Peyer's patch (tissue), 4 donors: ENCODE measurements at regions not wholly inside any gene's neighbourhood (a gene's known extent, or its start where the extent isn't known, plus 50 kb on each side); places are given as distances from the start of the nearest gene placed in this dataset.

ENCODE experiments used
- DNase-seq, 3 donors: peaks; one replicate each; pipeline ENCODE4 v3.0.0-alpha.2; 2017 to 2019
- H3K27ac ChIP-seq, 4 donors: fragments of 200-600 bp; sonication (generic); one replicate each; pipeline ENCODE4 v1.5.1; 2016 to 2019
- H3K27me3 ChIP-seq, 2 donors: fragments of 200-600 bp; sonication (generic); one replicate each; pipeline ENCODE4 v1.5.1; 2019
- H3K36me3 ChIP-seq, 3 donors: fragments of 200-600 bp; sonication (generic); one replicate each; pipeline ENCODE4 v1.5.1; 2016 to 2019
- H3K4me1 ChIP-seq, 4 donors: fragments of 200-600 bp; sonication (generic); one replicate each; pipeline ENCODE4 v1.5.1; 2016 to 2019
- H3K4me3 ChIP-seq, 4 donors: fragments of 200-600 bp; sonication (generic); 1 replicate in 3 of 4; 2 replicates in 1 of 4; pipeline ENCODE4 v1.5.1; 2016 to 2019; ENCODE audit warnings: mild to moderate bottlenecking in 1 of 4
- H3K9me3 ChIP-seq, 4 donors: fragments of 200-600 bp; sonication (generic); one replicate each; pipeline ENCODE4 v1.5.1; 2016 to 2019; ENCODE audit warnings: mild to moderate bottlenecking in 1 of 4
- POLR2A ChIP-seq, 2 donors: fragments of 450-650 bp; IDR thresholded peaks; one replicate each; pipeline ENCODE4 v1.5.1; 2017; ENCODE audit warnings: antibody characterized with exemption in 2 of 2, mild to moderate bottlenecking in 2 of 2, moderate library complexity in 2 of 2
- TF ChIP-seq, protein P1 (sequence below), 6 experiments: fragments of 450-650 bp in 4 of 6; fragments of 200-600 bp in 2 of 6; sonication (generic) in 1 of 6; IDR thresholded peaks; one replicate each; pipeline ENCODE4 v1.5.1; 2017 to 2019; ENCODE audit warnings: antibody characterized with exemption in 6 of 6, mild to moderate bottlenecking in 3 of 6, moderate library complexity in 1 of 6

DNA sequence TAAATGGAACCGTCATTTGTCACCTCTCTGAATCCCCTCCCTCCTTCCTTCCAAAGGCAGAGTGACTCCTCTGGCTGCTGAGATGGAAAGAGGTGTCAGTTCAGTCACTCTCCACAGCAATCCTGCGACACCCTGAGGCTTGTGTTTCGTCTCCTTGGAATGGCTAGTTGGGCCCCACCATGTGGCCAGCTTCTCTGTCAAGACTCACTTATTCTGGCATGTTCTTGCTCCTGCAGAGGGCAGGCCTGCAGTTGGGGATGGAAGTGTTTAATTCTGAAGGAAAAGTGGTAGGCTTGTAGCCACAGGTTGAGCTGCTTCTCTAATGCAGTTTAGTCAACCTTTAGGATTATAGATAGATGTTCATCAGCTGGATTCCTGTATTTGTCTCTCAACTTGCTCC, 149.6 kb downstream of the LMO4 start:
- no peaks in the 10 kb centered on the region for H3K9me3 ChIP-seq
- no peak overlapping the region for H3K27ac ChIP-seq
- H3K4me3 ChIP-seq, result no peak overlapping the region
- no peak for DNase-seq
- H3K4me1 ChIP-seq, result no peaks in the 10 kb centered on the region
- no peaks in the 10 kb centered on the region for H3K27me3 ChIP-seq
- no peaks in the 10 kb centered on the region for H3K36me3 ChIP-seq
- TF ChIP-seq POLR2A (IDR thresholded peaks at IDR 0.05), result no peak
- TF ChIP-seq, protein P1, sequence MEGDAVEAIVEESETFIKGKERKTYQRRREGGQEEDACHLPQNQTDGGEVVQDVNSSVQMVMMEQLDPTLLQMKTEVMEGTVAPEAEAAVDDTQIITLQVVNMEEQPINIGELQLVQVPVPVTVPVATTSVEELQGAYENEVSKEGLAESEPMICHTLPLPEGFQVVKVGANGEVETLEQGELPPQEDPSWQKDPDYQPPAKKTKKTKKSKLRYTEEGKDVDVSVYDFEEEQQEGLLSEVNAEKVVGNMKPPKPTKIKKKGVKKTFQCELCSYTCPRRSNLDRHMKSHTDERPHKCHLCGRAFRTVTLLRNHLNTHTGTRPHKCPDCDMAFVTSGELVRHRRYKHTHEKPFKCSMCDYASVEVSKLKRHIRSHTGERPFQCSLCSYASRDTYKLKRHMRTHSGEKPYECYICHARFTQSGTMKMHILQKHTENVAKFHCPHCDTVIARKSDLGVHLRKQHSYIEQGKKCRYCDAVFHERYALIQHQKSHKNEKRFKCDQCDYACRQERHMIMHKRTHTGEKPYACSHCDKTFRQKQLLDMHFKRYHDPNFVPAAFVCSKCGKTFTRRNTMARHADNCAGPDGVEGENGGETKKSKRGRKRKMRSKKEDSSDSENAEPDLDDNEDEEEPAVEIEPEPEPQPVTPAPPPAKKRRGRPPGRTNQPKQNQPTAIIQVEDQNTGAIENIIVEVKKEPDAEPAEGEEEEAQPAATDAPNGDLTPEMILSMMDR (IDR thresholded peaks at IDR 0.05), result peak in 2 of 6 experiments; percentile 15 to 16

DNA sequence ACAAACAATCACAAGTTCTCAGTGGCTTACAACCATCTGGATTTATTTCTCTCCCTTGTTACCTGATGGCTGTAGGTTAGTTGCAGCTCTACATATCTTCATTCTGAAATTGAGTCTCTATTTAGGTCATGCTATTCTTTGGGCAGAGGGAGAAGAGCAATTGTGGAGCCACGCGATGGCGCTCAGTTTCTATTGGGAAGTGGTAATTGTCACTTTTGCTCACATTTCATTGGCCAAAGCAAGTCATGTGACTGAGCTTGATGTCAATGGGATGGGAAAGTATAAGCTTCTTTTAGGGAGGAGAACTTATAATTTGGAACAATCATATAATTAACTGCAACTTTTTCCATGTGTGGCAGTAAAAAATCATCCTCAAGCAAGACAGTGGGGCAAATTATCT, 166.5 kb downstream of the LMO4 start:
- no peak for DNase-seq
- H3K36me3 ChIP-seq, result no peaks in the 10 kb centered on the region
- H3K27me3 ChIP-seq, result no peaks in the 10 kb centered on the region
- TF ChIP-seq, protein P1 (IDR thresholded peaks at IDR 0.05), result no peak
- TF ChIP-seq POLR2A (IDR thresholded peaks at IDR 0.05), result no peak
- no peaks in the 10 kb centered on the region for H3K4me1 ChIP-seq
- no peaks in the 10 kb centered on the region for H3K9me3 ChIP-seq
- no peak overlapping the region for H3K27ac ChIP-seq
- no peak overlapping the region for H3K4me3 ChIP-seq

DNA sequence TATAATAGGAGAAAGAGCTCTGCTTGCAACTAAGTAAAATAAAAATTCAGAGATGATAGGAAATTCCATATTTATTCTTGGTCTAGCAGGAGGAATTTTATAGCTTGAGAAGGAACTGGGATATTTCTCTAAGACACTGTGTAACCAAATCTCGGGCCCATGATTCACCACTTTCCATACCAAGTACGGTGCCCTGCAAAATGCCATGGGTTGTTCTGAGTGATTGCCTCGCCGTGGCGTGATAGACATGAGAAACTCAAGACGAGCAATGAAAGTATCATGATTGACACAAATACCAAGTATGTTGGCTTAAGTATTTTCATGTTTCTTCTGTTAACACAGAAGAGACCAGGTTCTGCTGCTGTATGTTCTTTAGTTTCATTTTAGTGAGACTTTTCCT, 167.2 kb downstream of the LMO4 start:
- no peak for DNase-seq
- TF ChIP-seq POLR2A (IDR thresholded peaks at IDR 0.05), result no peak
- TF ChIP-seq, protein P1 (IDR thresholded peaks at IDR 0.05), result no peak
- H3K4me1 ChIP-seq, result no peaks in the 10 kb centered on the region
- no peak overlapping the region for H3K4me3 ChIP-seq
- no peaks in the 10 kb centered on the region for H3K27me3 ChIP-seq
- H3K36me3 ChIP-seq, result no peaks in the 10 kb centered on the region
- no peak overlapping the region for H3K27ac ChIP-seq
- no peaks in the 10 kb centered on the region for H3K9me3 ChIP-seq

DNA sequence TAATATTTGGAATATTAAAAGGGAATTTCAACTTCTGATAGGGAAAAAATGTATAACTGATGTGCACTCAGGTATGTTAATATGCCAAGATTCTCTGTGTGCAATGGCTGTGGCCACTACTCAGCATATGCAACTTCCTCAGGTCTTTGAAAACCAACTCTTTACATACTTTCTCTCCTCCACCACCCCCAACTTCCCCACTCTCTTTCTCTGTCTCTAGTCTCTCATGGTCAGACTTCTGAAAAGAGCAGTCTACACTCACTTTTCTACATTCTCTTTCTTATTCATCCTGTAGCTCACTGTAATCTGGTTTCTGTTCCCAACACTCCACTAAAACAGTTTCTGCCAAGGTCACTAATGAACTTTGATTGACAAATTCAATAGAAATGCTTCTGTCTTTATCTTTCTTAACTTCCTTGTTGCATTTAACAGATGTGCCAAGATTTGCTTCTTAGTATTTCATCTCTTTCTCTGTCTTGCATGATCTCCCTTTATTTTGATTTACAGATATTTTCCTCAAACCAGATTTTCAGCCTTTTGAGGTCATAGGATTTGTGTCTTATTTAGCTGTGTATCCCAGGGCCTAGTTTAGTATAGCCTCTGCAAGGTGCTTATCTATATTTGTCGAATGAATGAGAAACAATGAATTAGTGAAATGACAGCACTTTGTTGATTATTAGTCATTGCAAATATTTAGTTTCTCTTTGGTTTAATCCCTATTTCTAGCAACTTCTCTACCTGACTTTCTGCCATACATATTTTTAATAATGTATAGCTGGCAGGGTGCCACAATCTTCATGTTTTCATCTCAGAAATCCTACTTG, 168.9 kb downstream of the LMO4 start:
- DNase-seq, result no peak
- no peak for TF ChIP-seq POLR2A (IDR thresholded peaks at IDR 0.05)
- TF ChIP-seq, protein P1 (IDR thresholded peaks at IDR 0.05), result no peak
- H3K27ac ChIP-seq, result no peak overlapping the region

DNA sequence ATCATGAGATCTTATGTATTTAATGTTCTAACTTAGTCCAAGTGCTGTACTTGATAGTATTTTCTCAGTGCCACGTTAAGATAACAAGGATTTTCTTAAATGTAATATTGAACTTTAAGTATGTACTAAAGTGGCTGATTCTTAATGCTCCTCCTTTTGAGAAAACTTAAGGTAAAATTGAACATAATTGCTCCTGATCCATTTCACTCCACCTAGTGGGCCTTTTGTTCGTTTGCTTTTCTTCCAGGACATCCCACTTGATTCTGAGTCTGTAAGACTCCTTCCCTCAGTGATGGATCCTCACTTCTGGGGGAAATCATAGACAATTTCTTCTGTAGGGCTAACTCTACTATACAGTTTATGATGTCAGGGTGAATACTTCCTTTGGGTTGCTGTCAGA, 173.1 kb downstream of the LMO4 start:
- Histone ChIP-seq H3K4me1 (no peaks in the 10 kb centered on the region), H3K9me3 (no peaks in the 10 kb centered on the region), H3K27me3 (no peaks in the 10 kb centered on the region), H3K36me3 (no peaks in the 10 kb centered on the region), H3K4me3 (no peak overlapping the region), H3K27ac (no peak overlapping the region)
- no peak for DNase-seq
- TF ChIP-seq POLR2A (IDR thresholded peaks at IDR 0.05), result no peak
- TF ChIP-seq, protein P1 (IDR thresholded peaks at IDR 0.05), result no peak

More for the DNA sequence above, 168.9 kb downstream of the LMO4 start:
- Histone ChIP-seq H3K4me3 (no peak overlapping the region), H3K27me3 (no peaks in the 10 kb centered on the region), H3K36me3 (no peaks in the 10 kb centered on the region), H3K9me3 (no peaks in the 10 kb centered on the region), H3K4me1 (no peaks in the 10 kb centered on the region)
